ENCODE measurements at regions not wholly inside any gene's neighbourhood (a gene's known extent, or its start where the extent isn't known, plus 50 kb on each side); places are given as distances from the start of the nearest gene placed in this dataset.
"Not testable (repeated sequence)": the region's sequence is repeated elsewhere in the genome, so short reads cannot be mapped to it uniquely, and the experiment has no call there.

- not testable (repeated sequence) for TF ChIP-seq CTCF (IDR thresholded peaks at IDR 0.05; ENCODE audit: insufficient read depth, low read depth, low read length); EZH2 (IDR thresholded peaks at IDR 0.05; ENCODE audit: insufficient read depth, low read length)
Measured at GRCh38 chr1:234816186-234816851, 206.3 kb upstream of the IRF2BP2 start.

All from astrocyte (in vitro differentiated cells and primary cell).